ENCODE measurements at regions not wholly inside any gene's neighbourhood (a gene's known extent, or its start where the extent isn't known, plus 50 kb on each side); places are given as distances from the start of the nearest gene placed in this dataset.
"Not testable (repeated sequence)": the region's sequence is repeated elsewhere in the genome, so short reads cannot be mapped to it uniquely, and the experiment has no call there.

DNA sequence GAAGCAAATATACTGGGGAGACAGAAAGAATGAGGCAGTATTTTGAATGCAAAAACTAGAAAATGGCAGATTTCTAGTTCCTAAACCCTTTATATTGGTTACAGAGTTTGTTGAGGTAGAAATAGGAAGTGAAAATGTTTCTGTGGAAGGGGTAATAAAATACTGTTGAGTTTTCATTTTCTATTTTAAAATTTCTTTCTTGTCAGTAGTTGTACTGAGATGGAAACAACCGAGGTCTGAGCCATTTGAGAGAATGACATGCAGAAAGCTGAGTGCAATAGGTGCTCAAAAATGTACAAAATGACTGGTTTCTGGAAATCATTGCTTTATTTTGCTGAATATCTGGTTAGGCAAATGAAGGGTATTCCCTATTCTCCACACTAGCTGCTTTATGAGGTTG lies 361.4 kb downstream of the CHL1 start:
- no peaks in the 10 kb centered on the region for H3K9me3 Mint-ChIP-seq (ENCODE audit: unreplicated experiment)
- H3K27ac Mint-ChIP-seq (ENCODE audit: unreplicated experiment), result no peak overlapping the region
- no peaks in the 10 kb centered on the region for H3K36me3 Mint-ChIP-seq (ENCODE audit: unreplicated experiment)

GRCh38 chr3:567488-568185 lies 371.1 kb downstream of the CHL1 start:
- no peak for DNase-seq
- no peaks in the 10 kb centered on the region for H3K4me1 Mint-ChIP-seq (ENCODE audit: low read depth, unreplicated experiment)
- no peak overlapping the region for H3K27ac Mint-ChIP-seq (ENCODE audit: unreplicated experiment)
- H3K36me3 Mint-ChIP-seq (ENCODE audit: unreplicated experiment), result no peaks in the 10 kb centered on the region
- TF ChIP-seq, protein P1, sequence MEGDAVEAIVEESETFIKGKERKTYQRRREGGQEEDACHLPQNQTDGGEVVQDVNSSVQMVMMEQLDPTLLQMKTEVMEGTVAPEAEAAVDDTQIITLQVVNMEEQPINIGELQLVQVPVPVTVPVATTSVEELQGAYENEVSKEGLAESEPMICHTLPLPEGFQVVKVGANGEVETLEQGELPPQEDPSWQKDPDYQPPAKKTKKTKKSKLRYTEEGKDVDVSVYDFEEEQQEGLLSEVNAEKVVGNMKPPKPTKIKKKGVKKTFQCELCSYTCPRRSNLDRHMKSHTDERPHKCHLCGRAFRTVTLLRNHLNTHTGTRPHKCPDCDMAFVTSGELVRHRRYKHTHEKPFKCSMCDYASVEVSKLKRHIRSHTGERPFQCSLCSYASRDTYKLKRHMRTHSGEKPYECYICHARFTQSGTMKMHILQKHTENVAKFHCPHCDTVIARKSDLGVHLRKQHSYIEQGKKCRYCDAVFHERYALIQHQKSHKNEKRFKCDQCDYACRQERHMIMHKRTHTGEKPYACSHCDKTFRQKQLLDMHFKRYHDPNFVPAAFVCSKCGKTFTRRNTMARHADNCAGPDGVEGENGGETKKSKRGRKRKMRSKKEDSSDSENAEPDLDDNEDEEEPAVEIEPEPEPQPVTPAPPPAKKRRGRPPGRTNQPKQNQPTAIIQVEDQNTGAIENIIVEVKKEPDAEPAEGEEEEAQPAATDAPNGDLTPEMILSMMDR (IDR thresholded peaks at IDR 0.05; ENCODE audit: partially characterized antibody, unreplicated experiment), result no peak
- H3K9me3 Mint-ChIP-seq (ENCODE audit: unreplicated experiment), result no peaks in the 10 kb centered on the region
- H3K4me3 Mint-ChIP-seq (ENCODE audit: unreplicated experiment), result no peak overlapping the region
- peaks cover 2% of the 10 kb centered on the region for H3K27me3 Mint-ChIP-seq (ENCODE audit: unreplicated experiment)

More for the DNA sequence above, 361.4 kb downstream of the CHL1 start:
- H3K4me1 Mint-ChIP-seq (ENCODE audit: low read depth, unreplicated experiment), result peaks cover 2% of the 10 kb centered on the region
- TF ChIP-seq, protein P1 (IDR thresholded peaks at IDR 0.05; ENCODE audit: partially characterized antibody, unreplicated experiment), result no peak
- DNase-seq, result no peak
- H3K4me3 Mint-ChIP-seq (ENCODE audit: unreplicated experiment), result no peak overlapping the region
- peaks cover 2% of the 10 kb centered on the region for H3K27me3 Mint-ChIP-seq (ENCODE audit: unreplicated experiment)

DNA sequence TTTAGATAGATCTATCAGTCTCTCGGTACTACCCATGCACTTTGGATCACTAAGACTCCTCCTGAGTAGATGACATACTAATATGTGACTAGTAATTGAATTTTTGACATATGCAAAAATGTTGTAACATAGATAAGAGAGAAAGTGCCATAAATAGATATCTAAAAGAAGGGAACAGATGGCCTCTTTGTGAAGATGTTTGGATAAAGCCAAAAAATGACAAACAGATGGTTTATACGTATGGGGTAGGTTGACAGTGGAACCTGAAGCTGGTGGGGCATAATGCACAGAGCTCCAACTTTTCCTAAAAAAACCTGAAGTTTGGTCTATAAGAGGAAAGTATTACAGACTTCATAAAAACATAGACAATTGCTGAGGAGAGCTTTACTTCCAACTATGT lies 383.0 kb downstream of the CHL1 start:
- H3K27me3 Mint-ChIP-seq (ENCODE audit: unreplicated experiment); H3K4me1 Mint-ChIP-seq (ENCODE audit: low read depth, unreplicated experiment); H3K9me3 Mint-ChIP-seq (ENCODE audit: unreplicated experiment); H3K36me3 Mint-ChIP-seq (ENCODE audit: unreplicated experiment); H3K4me3 Mint-ChIP-seq (ENCODE audit: unreplicated experiment); DNase-seq: not testable (repeated sequence)
- peak overlapping the region; percentile 4 for H3K27ac Mint-ChIP-seq (ENCODE audit: unreplicated experiment)

- not testable (repeated sequence) for H3K9me3 Mint-ChIP-seq (ENCODE audit: unreplicated experiment); H3K27me3 Mint-ChIP-seq (ENCODE audit: unreplicated experiment); DNase-seq; H3K36me3 Mint-ChIP-seq (ENCODE audit: unreplicated experiment); H3K27ac Mint-ChIP-seq (ENCODE audit: unreplicated experiment); H3K4me3 Mint-ChIP-seq (ENCODE audit: unreplicated experiment); H3K4me1 Mint-ChIP-seq (ENCODE audit: low read depth, unreplicated experiment)
Measured at GRCh38 chr3:589066-589465, 392.5 kb downstream of the CHL1 start.

- not testable (repeated sequence) for H3K4me1 Mint-ChIP-seq (ENCODE audit: low read depth, unreplicated experiment); H3K27me3 Mint-ChIP-seq (ENCODE audit: unreplicated experiment); H3K36me3 Mint-ChIP-seq (ENCODE audit: unreplicated experiment); H3K27ac Mint-ChIP-seq (ENCODE audit: unreplicated experiment); H3K9me3 Mint-ChIP-seq (ENCODE audit: unreplicated experiment); H3K4me3 Mint-ChIP-seq (ENCODE audit: unreplicated experiment); DNase-seq
Measured at GRCh38 chr3:597304-597703, 400.7 kb downstream of the CHL1 start.

GRCh38 chr3:597746-598145 lies 401.2 kb downstream of the CHL1 start:
- H3K9me3 Mint-ChIP-seq (ENCODE audit: unreplicated experiment); H3K27ac Mint-ChIP-seq (ENCODE audit: unreplicated experiment); H3K4me3 Mint-ChIP-seq (ENCODE audit: unreplicated experiment); DNase-seq; H3K27me3 Mint-ChIP-seq (ENCODE audit: unreplicated experiment); H3K4me1 Mint-ChIP-seq (ENCODE audit: low read depth, unreplicated experiment); H3K36me3 Mint-ChIP-seq (ENCODE audit: unreplicated experiment): not testable (repeated sequence)

DNA sequence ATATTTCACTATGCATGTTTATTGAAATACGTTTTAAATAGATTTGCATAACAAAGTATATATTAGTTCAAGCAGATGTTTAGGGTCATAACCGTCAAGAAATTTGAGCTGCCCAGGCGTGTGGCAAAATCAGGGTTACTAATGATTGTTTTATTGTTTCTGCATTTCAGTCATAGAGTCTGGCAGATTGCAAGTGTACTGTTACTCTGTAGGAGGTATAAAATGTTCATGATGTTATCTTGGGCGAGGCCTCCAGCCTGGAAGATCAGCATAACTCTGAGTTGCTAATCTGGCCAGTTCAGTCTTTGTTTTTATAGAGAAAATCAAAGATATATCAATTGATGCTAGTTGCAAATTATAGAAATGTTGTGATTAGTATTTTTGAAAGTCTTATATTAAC lies 410.9 kb downstream of the CHL1 start:
- not testable (repeated sequence) for H3K9me3 Mint-ChIP-seq (ENCODE audit: unreplicated experiment); H3K27ac Mint-ChIP-seq (ENCODE audit: unreplicated experiment); H3K4me3 Mint-ChIP-seq (ENCODE audit: unreplicated experiment); DNase-seq; H3K27me3 Mint-ChIP-seq (ENCODE audit: unreplicated experiment); H3K36me3 Mint-ChIP-seq (ENCODE audit: unreplicated experiment); H3K4me1 Mint-ChIP-seq (ENCODE audit: low read depth, unreplicated experiment)

All from glutamatergic neuron (in vitro differentiated cells).